SK-N-SH treated with all-trans-retinoic acid at 6 μM for 48 hours (cell line): ENCODE measurements at regions not wholly inside any gene's neighbourhood (a gene's known extent, or its start where the extent isn't known, plus 50 kb on each side); places are given as distances from the start of the nearest gene placed in this dataset.
A peak's percentile ranks its signal among the peaks of the same experiment; 100 is the strongest.

Experiments
- ATAC-seq: fragments of 200-7000 bp; cut with Tn5 transposase; 3 replicates; pipeline ENCODE4 v1.9.1; 2020; ENCODE audit warnings: mild to moderate bottlenecking, moderate library complexity
- ARNTL ChIP-seq: fragments of 450-650 bp; formaldehyde crosslinking; IDR thresholded peaks from 2 replicates; pipeline ENCODE4 v1.5.0; 2020; ENCODE audit warnings: low read depth, mild to moderate bottlenecking, moderate library complexity, borderline replicate concordance
- BACH2 ChIP-seq: fragments of 250-450 bp; sonication (Bioruptor Pico); IDR thresholded peaks from 2 replicates; pipeline ENCODE4 v1.9.0; 2021; ENCODE audit warnings: mild to moderate bottlenecking, borderline replicate concordance
- CSDC2 ChIP-seq: fragments of 250-450 bp; sonication (Bioruptor Pico); IDR thresholded peaks from 2 replicates; pipeline ENCODE4 v1.5.0; 2020; ENCODE audit warnings: mild to moderate bottlenecking, moderate library complexity
- ESRRG ChIP-seq: fragments of 250-450 bp; sonication (Bioruptor Pico); IDR thresholded peaks from 2 replicates; pipeline ENCODE4 v1.6.1; 2021; ENCODE audit warnings: mild to moderate bottlenecking
- OSR1 ChIP-seq: fragments of 250-450 bp; sonication (Bioruptor Pico); IDR thresholded peaks from 2 replicates; pipeline ENCODE4 v1.8.0; 2022; ENCODE audit warnings: moderate library complexity, mild to moderate bottlenecking, inconsistent platforms
- TOX ChIP-seq: fragments of 250-450 bp; sonication (Bioruptor Pico); IDR thresholded peaks from 2 replicates; pipeline ENCODE4 v1.8.0; 2021; ENCODE audit warnings: mild to moderate bottlenecking, moderate library complexity, borderline replicate concordance
- ZC3H10 ChIP-seq: fragments of 250-450 bp; sonication (Bioruptor Pico); IDR thresholded peaks from 2 replicates; pipeline ENCODE4 v1.5.1; 2021; ENCODE audit warnings: mild to moderate bottlenecking, moderate library complexity
- ZFP3 ChIP-seq: fragments of 250-450 bp; sonication (Bioruptor Pico); IDR thresholded peaks from 2 replicates; pipeline ENCODE4 v1.5.0; 2020; ENCODE audit warnings: mild to moderate bottlenecking, moderate library complexity
- ZFP30 ChIP-seq: fragments of 450-650 bp; formaldehyde crosslinking; IDR thresholded peaks from 2 replicates; pipeline ENCODE4 v1.5.0; 2022; ENCODE audit warnings: mild to moderate bottlenecking, moderate library complexity
- ZNF565 ChIP-seq: fragments of 450-650 bp; formaldehyde crosslinking; conservative IDR thresholded peaks from 2 replicates; pipeline ENCODE4 v1.5.0; 2020; ENCODE audit warnings: low read depth, mild to moderate bottlenecking, moderate library complexity
- ZNF70 ChIP-seq: fragments of 450-650 bp; formaldehyde crosslinking; IDR thresholded peaks from 2 replicates; pipeline ENCODE4 v1.5.0; 2020; ENCODE audit warnings: mild to moderate bottlenecking, moderate library complexity
- TF ChIP-seq, protein P1 (sequence below): fragments of 250-450 bp; sonication (Bioruptor Pico); IDR thresholded peaks from 2 replicates; pipeline ENCODE4 v1.5.0; 2020; ENCODE audit warnings: mild to moderate bottlenecking, moderate library complexity
- TF ChIP-seq, protein P2 (sequence below): fragments of 250-450 bp; sonication (Bioruptor Pico); IDR thresholded peaks from 2 replicates; pipeline ENCODE4 v1.8.0; 2021; ENCODE audit warnings: low read depth, mild to moderate bottlenecking, moderate library complexity, borderline replicate concordance
- TF ChIP-seq, protein P3 (sequence below): fragments of 250-450 bp; sonication (Bioruptor Pico); IDR thresholded peaks from 2 replicates; pipeline ENCODE4 v1.8.0; 2020; ENCODE audit warnings: mild to moderate bottlenecking, moderate library complexity, borderline replicate concordance
- TF ChIP-seq, protein P4 (sequence below): fragments of 250-450 bp; sonication (Bioruptor Pico); IDR thresholded peaks from 2 replicates; pipeline ENCODE4 v1.5.1; 2020; ENCODE audit warnings: low read depth, mild to moderate bottlenecking, moderate library complexity

DNA sequence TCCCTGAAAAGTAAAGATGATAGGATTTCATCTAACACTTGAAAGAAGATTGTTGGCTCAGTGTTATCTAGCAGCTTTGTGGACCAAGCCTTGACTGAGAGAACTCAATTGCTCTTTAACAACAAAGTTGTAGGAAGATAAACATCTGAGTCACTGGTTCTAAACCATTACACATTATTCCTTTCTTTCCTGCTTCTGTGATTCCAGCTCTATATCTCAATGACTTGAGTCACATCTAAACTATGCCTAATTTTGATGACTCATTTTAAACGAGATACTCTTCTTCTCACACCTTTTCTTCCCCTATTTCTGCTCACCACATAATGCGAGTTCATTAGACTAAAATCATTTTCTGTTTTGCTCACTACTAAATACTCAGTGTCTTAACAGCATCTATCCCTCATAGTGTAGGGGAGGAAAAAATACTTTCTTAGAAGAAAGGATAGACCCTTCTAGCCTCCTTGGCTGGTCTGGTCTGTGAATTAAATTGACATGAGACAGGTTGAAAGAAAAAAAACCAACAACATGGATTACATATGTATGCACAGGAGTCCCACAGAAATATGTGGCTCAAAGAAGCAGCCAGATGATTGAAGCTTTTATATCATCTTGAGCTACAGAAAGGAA is 201.4 kb downstream of the C12orf50 start:
- TF ChIP-seq ZFP30 (CRISPR knock-in tag) (no peak), BACH2 (CRISPR knock-in tag) (no peak), CSDC2 (CRISPR knock-in tag) (no peak), ZC3H10 (CRISPR knock-in tag) (no peak), ZNF565 (CRISPR knock-in tag) (no peak), ESRRG (CRISPR knock-in tag) (no peak), TOX (CRISPR knock-in tag) (no peak), ZNF70 (no peak), ARNTL (CRISPR knock-in tag) (no peak), OSR1 (CRISPR knock-in tag) (no peak)
- TF ChIP-seq, protein P1, sequence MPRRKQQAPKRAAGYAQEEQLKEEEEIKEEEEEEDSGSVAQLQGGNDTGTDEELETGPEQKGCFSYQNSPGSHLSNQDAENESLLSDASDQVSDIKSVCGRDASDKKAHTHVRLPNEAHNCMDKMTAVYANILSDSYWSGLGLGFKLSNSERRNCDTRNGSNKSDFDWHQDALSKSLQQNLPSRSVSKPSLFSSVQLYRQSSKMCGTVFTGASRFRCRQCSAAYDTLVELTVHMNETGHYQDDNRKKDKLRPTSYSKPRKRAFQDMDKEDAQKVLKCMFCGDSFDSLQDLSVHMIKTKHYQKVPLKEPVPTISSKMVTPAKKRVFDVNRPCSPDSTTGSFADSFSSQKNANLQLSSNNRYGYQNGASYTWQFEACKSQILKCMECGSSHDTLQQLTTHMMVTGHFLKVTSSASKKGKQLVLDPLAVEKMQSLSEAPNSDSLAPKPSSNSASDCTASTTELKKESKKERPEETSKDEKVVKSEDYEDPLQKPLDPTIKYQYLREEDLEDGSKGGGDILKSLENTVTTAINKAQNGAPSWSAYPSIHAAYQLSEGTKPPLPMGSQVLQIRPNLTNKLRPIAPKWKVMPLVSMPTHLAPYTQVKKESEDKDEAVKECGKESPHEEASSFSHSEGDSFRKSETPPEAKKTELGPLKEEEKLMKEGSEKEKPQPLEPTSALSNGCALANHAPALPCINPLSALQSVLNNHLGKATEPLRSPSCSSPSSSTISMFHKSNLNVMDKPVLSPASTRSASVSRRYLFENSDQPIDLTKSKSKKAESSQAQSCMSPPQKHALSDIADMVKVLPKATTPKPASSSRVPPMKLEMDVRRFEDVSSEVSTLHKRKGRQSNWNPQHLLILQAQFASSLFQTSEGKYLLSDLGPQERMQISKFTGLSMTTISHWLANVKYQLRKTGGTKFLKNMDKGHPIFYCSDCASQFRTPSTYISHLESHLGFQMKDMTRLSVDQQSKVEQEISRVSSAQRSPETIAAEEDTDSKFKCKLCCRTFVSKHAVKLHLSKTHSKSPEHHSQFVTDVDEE (CRISPR knock-in tag), result no peak
- TF ChIP-seq, protein P2, sequence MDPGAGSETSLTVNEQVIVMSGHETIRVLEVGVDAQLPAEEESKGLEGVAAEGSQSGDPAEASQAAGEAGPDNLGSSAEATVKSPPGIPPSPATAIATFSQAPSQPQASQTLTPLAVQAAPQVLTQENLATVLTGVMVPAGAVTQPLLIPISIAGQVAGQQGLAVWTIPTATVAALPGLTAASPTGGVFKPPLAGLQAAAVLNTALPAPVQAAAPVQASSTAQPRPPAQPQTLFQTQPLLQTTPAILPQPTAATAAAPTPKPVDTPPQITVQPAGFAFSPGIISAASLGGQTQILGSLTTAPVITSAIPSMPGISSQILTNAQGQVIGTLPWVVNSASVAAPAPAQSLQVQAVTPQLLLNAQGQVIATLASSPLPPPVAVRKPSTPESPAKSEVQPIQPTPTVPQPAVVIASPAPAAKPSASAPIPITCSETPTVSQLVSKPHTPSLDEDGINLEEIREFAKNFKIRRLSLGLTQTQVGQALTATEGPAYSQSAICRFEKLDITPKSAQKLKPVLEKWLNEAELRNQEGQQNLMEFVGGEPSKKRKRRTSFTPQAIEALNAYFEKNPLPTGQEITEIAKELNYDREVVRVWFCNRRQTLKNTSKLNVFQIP, result no peak
- TF ChIP-seq, protein P3, sequence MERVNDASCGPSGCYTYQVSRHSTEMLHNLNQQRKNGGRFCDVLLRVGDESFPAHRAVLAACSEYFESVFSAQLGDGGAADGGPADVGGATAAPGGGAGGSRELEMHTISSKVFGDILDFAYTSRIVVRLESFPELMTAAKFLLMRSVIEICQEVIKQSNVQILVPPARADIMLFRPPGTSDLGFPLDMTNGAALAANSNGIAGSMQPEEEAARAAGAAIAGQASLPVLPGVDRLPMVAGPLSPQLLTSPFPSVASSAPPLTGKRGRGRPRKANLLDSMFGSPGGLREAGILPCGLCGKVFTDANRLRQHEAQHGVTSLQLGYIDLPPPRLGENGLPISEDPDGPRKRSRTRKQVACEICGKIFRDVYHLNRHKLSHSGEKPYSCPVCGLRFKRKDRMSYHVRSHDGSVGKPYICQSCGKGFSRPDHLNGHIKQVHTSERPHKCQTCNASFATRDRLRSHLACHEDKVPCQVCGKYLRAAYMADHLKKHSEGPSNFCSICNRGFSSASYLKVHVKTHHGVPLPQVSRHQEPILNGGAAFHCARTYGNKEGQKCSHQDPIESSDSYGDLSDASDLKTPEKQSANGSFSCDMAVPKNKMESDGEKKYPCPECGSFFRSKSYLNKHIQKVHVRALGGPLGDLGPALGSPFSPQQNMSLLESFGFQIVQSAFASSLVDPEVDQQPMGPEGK (CRISPR knock-in tag), result no peak
- peak; percentile 49; the same call in 2 of the 3 replicates for ATAC-seq

DNA sequence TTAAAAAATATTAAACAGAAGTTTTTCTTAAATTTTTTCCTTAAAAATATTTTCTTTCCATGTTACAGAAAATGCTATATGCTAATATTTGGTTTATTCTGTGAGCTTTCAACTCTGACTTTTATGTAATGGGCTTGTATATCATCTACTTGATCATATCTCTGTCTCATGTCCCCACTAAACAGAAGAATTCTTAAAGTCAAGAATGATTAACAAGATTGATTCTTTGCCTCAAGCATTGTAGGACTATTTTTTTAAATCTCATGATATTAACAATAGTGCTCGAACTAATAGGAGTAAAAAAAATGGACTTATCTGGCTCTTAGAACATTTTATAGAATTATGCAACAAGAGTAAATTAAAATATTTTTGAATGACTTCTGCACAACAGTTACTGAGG is 206.3 kb downstream of the C12orf50 start:
- ATAC-seq, result no peak
- TF ChIP-seq OSR1 (CRISPR knock-in tag) (no peak), ZFP3 (CRISPR knock-in tag) (0 out of 2 replicates have a peak, but pooled peaks have one; percentile 54), ZNF70 (no peak)

DNA sequence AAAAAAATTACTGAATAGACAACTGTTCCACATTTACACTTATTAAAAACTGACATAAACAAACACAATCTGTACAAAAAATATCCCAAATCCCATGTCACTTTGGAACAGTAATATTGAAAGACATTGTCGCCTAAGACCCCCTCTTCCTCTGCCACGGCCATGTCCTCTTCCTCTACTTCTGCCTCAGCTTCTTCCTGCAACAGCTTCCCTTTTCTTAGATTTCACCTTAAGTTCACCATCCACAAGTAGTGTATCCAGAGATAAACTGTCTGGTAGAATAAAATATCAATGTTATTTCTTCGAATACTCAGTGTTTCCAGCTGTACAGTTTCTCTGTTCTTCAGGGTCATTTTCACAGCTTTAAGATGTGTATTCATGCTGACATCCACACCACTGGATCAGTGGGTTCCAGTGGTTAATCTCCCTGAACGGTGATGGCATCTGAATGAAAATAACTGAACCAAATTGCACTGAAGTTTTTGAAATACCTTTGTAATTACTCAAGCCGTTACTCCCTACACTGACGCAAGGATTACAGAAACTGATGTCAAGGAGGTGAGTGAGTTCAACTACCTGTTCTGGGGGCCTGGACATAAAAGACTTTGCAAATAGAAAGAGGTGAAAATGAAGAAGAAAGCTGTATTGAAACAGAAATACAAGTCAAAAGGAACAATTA is 208.5 kb downstream of the C12orf50 start:
- TF ChIP-seq, protein P2, result no peak
- TF ChIP-seq TOX (CRISPR knock-in tag), result peak; percentile 51; the same call in 1 of the 2 replicates
- peak; percentile 30; the same call in 2 of the 3 replicates for ATAC-seq

DNA sequence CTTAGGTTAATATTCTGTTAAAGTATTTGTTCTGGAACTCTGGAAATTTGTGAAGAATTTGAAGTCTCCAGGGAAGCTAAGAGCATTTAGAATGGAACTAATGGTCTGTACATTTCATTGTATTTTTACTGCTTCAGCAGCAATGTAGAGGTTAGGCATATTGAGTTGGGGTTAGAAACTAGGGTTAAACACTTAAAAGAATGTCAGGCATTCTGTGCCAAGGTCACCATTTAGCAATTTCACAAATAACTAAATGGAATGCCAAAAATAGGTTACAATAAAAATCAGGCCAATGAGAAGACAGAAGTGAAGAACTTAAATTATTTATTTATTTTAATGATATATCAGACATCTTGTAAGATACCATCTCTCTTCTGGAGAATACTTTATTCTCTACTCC is 210.8 kb downstream of the C12orf50 start:
- TF ChIP-seq, protein P4, sequence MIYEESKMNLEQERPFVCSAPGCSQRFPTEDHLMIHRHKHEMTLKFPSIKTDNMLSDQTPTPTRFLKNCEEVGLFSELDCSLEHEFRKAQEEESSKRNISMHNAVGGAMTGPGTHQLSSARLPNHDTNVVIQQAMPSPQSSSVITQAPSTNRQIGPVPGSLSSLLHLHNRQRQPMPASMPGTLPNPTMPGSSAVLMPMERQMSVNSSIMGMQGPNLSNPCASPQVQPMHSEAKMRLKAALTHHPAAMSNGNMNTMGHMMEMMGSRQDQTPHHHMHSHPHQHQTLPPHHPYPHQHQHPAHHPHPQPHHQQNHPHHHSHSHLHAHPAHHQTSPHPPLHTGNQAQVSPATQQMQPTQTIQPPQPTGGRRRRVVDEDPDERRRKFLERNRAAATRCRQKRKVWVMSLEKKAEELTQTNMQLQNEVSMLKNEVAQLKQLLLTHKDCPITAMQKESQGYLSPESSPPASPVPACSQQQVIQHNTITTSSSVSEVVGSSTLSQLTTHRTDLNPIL, result no peak
- TF ChIP-seq, all 23 proteins: peak for 0
- no peak for ATAC-seq
